PC-9 (cell line): ENCODE measurements at regions not wholly inside any gene's neighbourhood (a gene's known extent, or its start where the extent isn't known, plus 50 kb on each side); places are given as distances from the start of the nearest gene placed in this dataset.

Experiments
- BruUV-seq: library from RNA; stranded (reverse); fragments of 400-500 nt; replicated peaks from 2 replicates; lab custom pipeline; 2021; lab: Mats Ljungman, UMichigan
- CTCF ChIA-PET: fragments of 300-600 bp; sonication (Branson Sonifier 250); formaldehyde crosslinking; loops from one replicate; lab custom pipeline; 2022; ENCODE audit warnings: antibody characterized with exemption; lab: Charles Lee
- POLR2A ChIA-PET: fragments of 300-600 bp; sonication (Branson Sonifier 250); formaldehyde crosslinking; loops from one replicate; lab custom pipeline; 2022; ENCODE audit warnings: antibody characterized with exemption; ENCODE audit not compliant: unreplicated experiment; lab: Charles Lee
- DNase-seq, 2 experiments: peaks; one replicate each; pipeline versions ENCODE4 v3.0.0 to v3.0.0-alpha.2; 2015 to 2022; ENCODE audit warnings: mixed read lengths in 1 of 2
- H2AFZ ChIP-seq: fragments of 200-600 bp; sonication (generic); 2 replicates; pipeline ENCODE4 v1.8.1; 2017; ENCODE audit warnings: antibody characterized with exemption
- H3F3A ChIP-seq: fragments of 200-600 bp; sonication (generic); 2 replicates; pipeline ENCODE4 v1.8.1; 2017; ENCODE audit warnings: antibody characterized with exemption, mild to moderate bottlenecking, low read depth; ENCODE audit not compliant: insufficient read depth
- H3K27ac ChIP-seq: fragments of 200-600 bp; sonication (generic); 2 replicates; pipeline ENCODE4 v1.6.1; 2016; ENCODE audit warnings: mixed run types
- H3K27me3 ChIP-seq: fragments of 200-600 bp; sonication (generic); 2 replicates; pipeline ENCODE4 v1.6.1; 2016; ENCODE audit warnings: low read depth, mixed run types; ENCODE audit not compliant: insufficient read depth
- H3K36me3 ChIP-seq: fragments of 200-600 bp; sonication (generic); 2 replicates; pipeline ENCODE4 v1.6.1; 2016; ENCODE audit warnings: low read depth, mixed run types
- H3K4me1 ChIP-seq: fragments of 200-600 bp; sonication (generic); replicated peaks from 2 replicates; pipeline ENCODE4 v1.6.1; 2016; ENCODE audit warnings: mixed run types; ENCODE audit not compliant: insufficient read depth
- H3K4me2 ChIP-seq: fragments of 200-600 bp; sonication (generic); 2 replicates; pipeline ENCODE4 v1.6.1; 2017; ENCODE audit warnings: mixed run types
- H3K4me3 ChIP-seq: fragments of 200-600 bp; sonication (generic); 2 replicates; pipeline ENCODE4 v1.6.1; 2016; ENCODE audit warnings: mixed run types
- H3K79me2 ChIP-seq: fragments of 200-600 bp; sonication (generic); 2 replicates; pipeline ENCODE4 v1.6.1; 2017; ENCODE audit warnings: low read depth, mixed run types
- H3K9me2 ChIP-seq: fragments of 200-600 bp; sonication (generic); 2 replicates; pipeline ENCODE4 v1.8.1; 2017; ENCODE audit warnings: mild to moderate bottlenecking; ENCODE audit not compliant: insufficient read depth
- H3K9me3 ChIP-seq: fragments of 200-600 bp; sonication (generic); 2 replicates; pipeline ENCODE4 v1.8.1; 2016; ENCODE audit warnings: low read depth; ENCODE audit not compliant: insufficient read depth
- H4K20me1 ChIP-seq: fragments of 200-600 bp; sonication (generic); 2 replicates; pipeline ENCODE4 v1.8.1; 2017; ENCODE audit not compliant: insufficient read depth
- CTCF ChIP-seq: fragments of 200-600 bp; sonication (generic); conservative IDR thresholded peaks from 2 replicates; pipeline ENCODE4 v1.6.1; 2017; ENCODE audit warnings: mixed run types, antibody characterized with exemption, mild to moderate bottlenecking, moderate library complexity
- EZH2 ChIP-seq: fragments of 200-600 bp; sonication (generic); IDR thresholded peaks from 2 replicates; pipeline ENCODE4 v1.8.0; 2017; ENCODE audit warnings: antibody characterized with exemption, low read depth
- intact Hi-C: fragments of 100-400 bp; cut with micrococcal nuclease; formaldehyde crosslinking; loops from one replicate; pipeline ENCODE4 v1.10.0; 2022; ENCODE audit not compliant: unreplicated experiment

DNA sequence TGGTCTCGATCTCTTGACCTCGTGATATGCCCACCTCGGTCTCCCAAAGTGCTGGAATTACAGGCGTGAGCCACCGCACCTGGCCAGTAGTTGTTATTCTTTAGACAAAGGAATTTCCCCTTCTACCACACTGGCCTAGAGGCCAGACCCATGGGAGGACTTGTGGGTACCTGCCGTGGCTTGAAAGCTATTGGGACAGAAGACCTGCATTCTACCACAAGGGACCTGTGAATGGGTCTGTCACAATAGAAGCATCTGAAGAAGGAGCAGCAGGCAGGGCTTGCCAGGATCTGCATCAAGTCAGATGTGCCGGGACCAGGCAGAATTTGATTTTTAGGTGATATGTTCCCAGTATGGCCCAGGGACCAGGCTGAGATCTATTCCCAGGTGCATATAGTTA lies 356.9 kb downstream of the FGFR2 start:
- Histone ChIP-seq H3K79me2 (no peaks in the 10 kb centered on the region), H3K9me2 (no peaks in the 10 kb centered on the region), H4K20me1 (no peaks in the 10 kb centered on the region), H3K9me3 (no peaks in the 10 kb centered on the region; the same call in 1 of the 2 replicates), H2AFZ (no peak overlapping the region), H3K27me3 (no peaks in the 10 kb centered on the region), H3K27ac (no peak overlapping the region), H3K4me2 (no peak overlapping the region), H3K36me3 (no peaks in the 10 kb centered on the region), H3F3A (no peaks in the 10 kb centered on the region), H3K4me1 (no peaks in the 10 kb centered on the region), H3K4me3 (no peak overlapping the region)
- CTCF ChIA-PET: no interaction called here
- POLR2A ChIA-PET: no interaction called here
- TF ChIP-seq EZH2: no peak
- TF ChIP-seq CTCF: no peak
- DNase-seq: no peak
- intact Hi-C loops: no loop called here
- BruUV-seq: no TSS peak

DNA sequence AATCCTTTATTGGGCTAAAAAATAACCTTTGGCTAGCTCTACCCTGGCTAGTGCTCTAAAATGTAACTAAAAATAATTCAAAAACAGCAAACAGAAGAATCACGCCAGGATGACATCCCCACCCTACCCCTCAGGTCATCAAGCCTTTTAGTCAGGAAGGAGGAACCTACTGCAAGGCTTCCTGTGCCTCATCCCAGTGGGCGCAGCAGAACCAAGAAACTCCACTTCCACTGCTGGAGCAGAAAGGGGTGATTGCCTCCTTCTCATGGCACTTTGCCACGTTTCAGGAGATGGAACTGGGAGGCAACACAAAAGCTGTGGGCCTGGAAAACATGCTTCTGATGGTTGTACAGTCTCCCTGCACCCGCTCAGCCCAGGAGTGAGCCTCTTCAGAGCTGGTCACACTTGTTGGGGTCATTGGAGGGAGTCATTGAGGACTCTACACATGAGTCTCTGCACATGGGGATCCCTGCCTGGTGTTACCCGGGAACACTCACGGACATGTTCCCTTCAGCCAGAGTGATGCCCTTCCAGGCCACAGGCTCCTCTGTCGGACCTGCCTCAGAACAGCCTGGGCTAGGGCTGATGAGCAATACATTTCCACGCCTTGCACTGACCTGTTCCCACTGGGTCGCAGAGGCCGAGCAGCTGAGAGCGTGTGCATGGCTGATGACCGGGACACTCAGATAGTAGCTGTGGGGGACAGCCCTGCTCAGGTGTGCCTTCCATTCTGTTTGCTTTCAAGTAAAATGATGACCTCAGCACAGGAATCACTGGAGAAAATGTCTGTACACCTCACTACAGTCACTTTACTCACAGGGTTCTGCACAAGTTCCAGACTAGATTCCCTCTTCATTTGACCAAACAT lies 355.3 kb downstream of the FGFR2 start:
- Histone ChIP-seq H3K4me3 (no peak overlapping the region), H3K4me2 (no peak overlapping the region), H3K9me3 (no peaks in the 10 kb centered on the region), H3K9me2 (no peaks in the 10 kb centered on the region), H2AFZ (no peak overlapping the region), H3F3A (no peaks in the 10 kb centered on the region), H3K27ac (no peak overlapping the region), H3K27me3 (no peaks in the 10 kb centered on the region), H3K4me1 (no peaks in the 10 kb centered on the region), H4K20me1 (no peaks in the 10 kb centered on the region), H3K36me3 (no peaks in the 10 kb centered on the region), H3K79me2 (no peaks in the 10 kb centered on the region)
- POLR2A ChIA-PET: no interaction called here
- CTCF ChIA-PET: no interaction called here
- no TSS peak for BruUV-seq
- intact Hi-C loops: no loop called here
- TF ChIP-seq CTCF (no peak), EZH2 (no peak)
- DNase-seq: no peak

DNA sequence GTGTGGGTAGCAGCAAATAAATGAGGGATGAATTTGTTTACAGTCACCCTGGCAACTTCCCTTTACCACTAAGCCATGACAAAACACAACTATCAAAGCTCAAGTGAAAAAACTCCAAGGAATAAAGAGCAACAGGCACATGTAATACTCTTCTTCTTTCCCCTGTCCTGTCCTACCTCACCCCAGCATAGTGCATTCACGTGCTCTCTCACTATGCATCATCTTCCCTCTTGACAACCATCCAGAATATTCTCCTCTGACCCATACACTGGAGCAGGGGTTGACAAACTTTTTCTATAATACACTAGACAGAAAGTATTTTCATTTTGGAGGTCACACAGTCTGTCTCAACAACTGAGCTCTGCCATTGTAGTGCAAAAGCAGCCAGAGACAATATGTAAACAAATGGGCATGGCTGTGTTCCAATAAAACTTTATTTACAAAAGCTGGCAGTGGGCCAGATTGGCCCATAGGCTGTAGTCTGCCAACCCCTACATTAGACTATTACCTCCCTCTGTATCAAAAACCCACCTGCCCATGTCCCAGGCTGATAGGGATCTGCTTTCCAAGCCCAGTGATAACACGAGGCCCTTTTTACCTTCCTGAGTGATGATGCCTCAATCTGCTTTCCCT lies 354.5 kb downstream of the FGFR2 start:
- CTCF ChIA-PET: no interaction called here
- no peak overlapping the region for H3K4me3 ChIP-seq
- H3K36me3 ChIP-seq: no peaks in the 10 kb centered on the region

More for the DNA sequence above, 354.5 kb downstream of the FGFR2 start:
- H3K4me2 ChIP-seq: no peak overlapping the region
- H4K20me1 ChIP-seq: no peaks in the 10 kb centered on the region
- TF ChIP-seq CTCF: no peak
- TF ChIP-seq EZH2: no peak
- H3K27ac ChIP-seq: no peak overlapping the region
- no peak for DNase-seq
- H3K79me2 ChIP-seq: no peaks in the 10 kb centered on the region
- no peaks in the 10 kb centered on the region for H3K9me3 ChIP-seq
- no peaks in the 10 kb centered on the region for H3F3A ChIP-seq
- H3K9me2 ChIP-seq: no peaks in the 10 kb centered on the region
- no peak overlapping the region for H2AFZ ChIP-seq
- intact Hi-C loops: no loop called here
- H3K27me3 ChIP-seq: no peaks in the 10 kb centered on the region
- BruUV-seq: no TSS peak
- POLR2A ChIA-PET: no interaction called here
- no peaks in the 10 kb centered on the region for H3K4me1 ChIP-seq
